GM23248 (cell line): ENCODE measurements at regions not wholly inside any gene's neighbourhood (a gene's known extent, or its start where the extent isn't known, plus 50 kb on each side); places are given as distances from the start of the nearest gene placed in this dataset.

Source experiments
- DNase-seq: peaks from one replicate; pipeline ENCODE4 v3.0.0-alpha.2; 2015
- H2AFZ ChIP-seq: fragments of 200-600 bp; sonication (generic); 2 replicates; pipeline ENCODE4 v1.6.1; 2016; ENCODE audit warnings: antibody characterized with exemption
- H3F3A ChIP-seq: fragments of 200-600 bp; sonication (generic); 2 replicates; pipeline ENCODE4 v1.6.1; 2016; ENCODE audit warnings: mild to moderate bottlenecking, antibody characterized with exemption, mixed run types; ENCODE audit not compliant: insufficient read depth
- H3K27ac ChIP-seq: fragments of 200-600 bp; sonication (generic); 2 replicates; pipeline ENCODE4 v1.5.1; 2016; ENCODE audit warnings: mild to moderate bottlenecking
- H3K27me3 ChIP-seq: fragments of 200-600 bp; sonication (generic); replicated peaks from 2 replicates; pipeline ENCODE4 v1.6.1; 2016; ENCODE audit warnings: mild to moderate bottlenecking; ENCODE audit not compliant: insufficient read depth
- H3K36me3 ChIP-seq: fragments of 200-600 bp; sonication (generic); 2 replicates; pipeline ENCODE4 v1.6.1; 2016; ENCODE audit warnings: low read depth, mild to moderate bottlenecking
- H3K4me1 ChIP-seq: fragments of 200-600 bp; sonication (generic); 2 replicates; pipeline ENCODE4 v1.6.1; 2016; ENCODE audit warnings: mild to moderate bottlenecking; ENCODE audit not compliant: insufficient read depth
- H3K4me2 ChIP-seq: fragments of 200-600 bp; sonication (generic); one replicate; pipeline ENCODE4 v1.6.1; 2016; ENCODE audit warnings: mild to moderate bottlenecking; ENCODE audit not compliant: unreplicated experiment
- H3K4me3 ChIP-seq: fragments of 200-600 bp; sonication (generic); 2 replicates; pipeline ENCODE4 v1.5.1; 2016; ENCODE audit warnings: mild to moderate bottlenecking
- H3K79me2 ChIP-seq: fragments of 200-600 bp; sonication (generic); 2 replicates; pipeline ENCODE4 v1.6.1; 2016; ENCODE audit warnings: mild to moderate bottlenecking; ENCODE audit not compliant: insufficient read depth
- H3K9ac ChIP-seq: fragments of 200-600 bp; sonication (generic); 2 replicates; pipeline ENCODE4 v1.6.1; 2016; ENCODE audit warnings: mild to moderate bottlenecking
- H3K9me2 ChIP-seq: fragments of 200-600 bp; sonication (generic); 2 replicates; pipeline ENCODE4 v1.6.1; 2016; ENCODE audit warnings: mixed run types, mild to moderate bottlenecking, moderate library complexity; ENCODE audit not compliant: insufficient read depth
- H3K9me3 ChIP-seq: fragments of 200-600 bp; sonication (generic); one replicate; pipeline ENCODE4 v1.6.1; 2017; ENCODE audit warnings: low read depth
- H4K20me1 ChIP-seq: fragments of 200-600 bp; sonication (generic); 2 replicates; pipeline ENCODE4 v1.6.0; 2016; ENCODE audit not compliant: insufficient read depth
- EZH2 ChIP-seq: fragments of 200-600 bp; sonication (generic); IDR thresholded peaks from 2 replicates; pipeline ENCODE4 v1.6.1; 2018; ENCODE audit warnings: antibody characterized with exemption, mild to moderate bottlenecking; ENCODE audit not compliant: insufficient read depth, poor library complexity, severe bottlenecking
- EZH2phosphoT487 ChIP-seq: fragments of 200-600 bp; sonication (generic); IDR thresholded peaks from 2 replicates; pipeline ENCODE4 v1.6.1; 2018; ENCODE audit warnings: antibody characterized with exemption, moderate library complexity, mild to moderate bottlenecking, low read depth; ENCODE audit not compliant: insufficient read depth
- WGBS, 2 experiments: methylation state at CpG; one replicate each; pipeline ENCODE4 v1.1.6; 2015 to 2017; ENCODE audit warnings: low lambda C conversion rate in 2 of 2, low coverage in 1 of 2; ENCODE audit errors: missing lambda C conversion rate in 2 of 2; 5-methylcytosine and 5-hydroxymethylcytosine counted together
- in situ Hi-C: fragments of 300-500 bp; cut with MboI; formaldehyde crosslinking; loops from 2 replicates; pipeline ENCODE4 v1.15.0; 2020

GRCh38 chr3:165622356-165622755 lies 214.9 kb downstream of the BCHE start:
- no peak overlapping the region for H3K4me3 ChIP-seq
- H3K79me2 ChIP-seq, result no peaks in the 10 kb centered on the region
- in situ Hi-C loops, result no loop called here
- no peak overlapping the region for H3K27ac ChIP-seq
- 80 to 100% methylated on average over 2 of the region's 2 CpGs for WGBS, 2 experiments
- H3K9ac ChIP-seq, result no peak overlapping the region
- no peaks in the 10 kb centered on the region for H3K4me1 ChIP-seq
- H3F3A ChIP-seq, result no peaks in the 10 kb centered on the region
- H3K9me2 ChIP-seq, result no peaks in the 10 kb centered on the region
- no peak overlapping the region for H2AFZ ChIP-seq
- H3K9me3 ChIP-seq, result no peaks in the 10 kb centered on the region
- no peaks in the 10 kb centered on the region for H3K27me3 ChIP-seq
- no peak for TF ChIP-seq EZH2phosphoT487
- no peak for TF ChIP-seq EZH2
- no peaks in the 10 kb centered on the region for H4K20me1 ChIP-seq
- no peak for DNase-seq
- no peaks in the 10 kb centered on the region for H3K36me3 ChIP-seq
- H3K4me2 ChIP-seq, result no peak overlapping the region

GRCh38 chr3:165619069-165619468 lies 218.2 kb downstream of the BCHE start:
- Histone ChIP-seq H3K4me1 (no peaks in the 10 kb centered on the region), H3K9ac (no peak overlapping the region)
- TF ChIP-seq EZH2phosphoT487 (no peak), EZH2 (no peak)

GRCh38 chr3:165617134-165617533 lies 220.1 kb downstream of the BCHE start:
- Histone ChIP-seq H3F3A (no peaks in the 10 kb centered on the region), H3K4me2 (no peak overlapping the region), H3K9ac (no peak overlapping the region), H3K9me2 (no peaks in the 10 kb centered on the region), H3K36me3 (no peaks in the 10 kb centered on the region), H3K4me3 (no peak overlapping the region), H4K20me1 (no peaks in the 10 kb centered on the region), H3K4me1 (no peaks in the 10 kb centered on the region), H3K27me3 (no peaks in the 10 kb centered on the region), H3K27ac (no peak overlapping the region), H3K79me2 (no peaks in the 10 kb centered on the region), H3K9me3 (peaks cover 3% of the 10 kb centered on the region), H2AFZ (no peak overlapping the region)
- TF ChIP-seq EZH2 (no peak), EZH2phosphoT487 (no peak)
- DNase-seq, result no peak
- in situ Hi-C loops, result no loop called here

More at GRCh38 chr3:165619069-165619468, 218.2 kb downstream of the BCHE start:
- Histone ChIP-seq H3F3A (no peaks in the 10 kb centered on the region), H3K27ac (no peak overlapping the region), H3K27me3 (no peaks in the 10 kb centered on the region), H3K9me2 (no peaks in the 10 kb centered on the region), H4K20me1 (no peaks in the 10 kb centered on the region), H3K9me3 (no peaks in the 10 kb centered on the region), H3K4me2 (no peak overlapping the region), H3K79me2 (no peaks in the 10 kb centered on the region), H3K36me3 (no peaks in the 10 kb centered on the region), H3K4me3 (no peak overlapping the region), H2AFZ (no peak overlapping the region)
- 16 to 17% methylated on average over 2 of the region's 2 CpGs for WGBS, 2 experiments
- in situ Hi-C loops, result no loop called here
- DNase-seq, result no peak

- WGBS, 2 experiments, result 43 to 47% methylated on average over 1 of the region's 1 CpG
- no peaks in the 10 kb centered on the region for H3K9me2 ChIP-seq
- no peak for TF ChIP-seq EZH2phosphoT487
- TF ChIP-seq EZH2, result no peak
- H4K20me1 ChIP-seq, result no peaks in the 10 kb centered on the region
- in situ Hi-C loops, result no loop called here
- H3K27me3 ChIP-seq, result no peaks in the 10 kb centered on the region
- H3K27ac ChIP-seq, result no peak overlapping the region
- no peaks in the 10 kb centered on the region for H3F3A ChIP-seq
- no peak overlapping the region for H3K9ac ChIP-seq
- H3K79me2 ChIP-seq, result no peaks in the 10 kb centered on the region
- no peak overlapping the region for H3K4me3 ChIP-seq
- H3K9me3 ChIP-seq, result peaks cover 3% of the 10 kb centered on the region
- H3K4me1 ChIP-seq, result no peaks in the 10 kb centered on the region
- no peak overlapping the region for H2AFZ ChIP-seq
- DNase-seq, result no peak
- H3K36me3 ChIP-seq, result no peaks in the 10 kb centered on the region
- H3K4me2 ChIP-seq, result no peak overlapping the region
Measured at GRCh38 chr3:165614337-165614736, 222.9 kb downstream of the BCHE start.

- in situ Hi-C loops, result no loop called here
- Histone ChIP-seq H3K4me3 (no peak overlapping the region), H3F3A (no peaks in the 10 kb centered on the region), H3K27me3 (no peaks in the 10 kb centered on the region), H3K9me2 (no peaks in the 10 kb centered on the region), H3K27ac (no peak overlapping the region), H2AFZ (no peak overlapping the region), H4K20me1 (no peaks in the 10 kb centered on the region), H3K9ac (no peak overlapping the region), H3K4me1 (no peaks in the 10 kb centered on the region), H3K79me2 (no peaks in the 10 kb centered on the region), H3K36me3 (no peaks in the 10 kb centered on the region), H3K4me2 (no peak overlapping the region), H3K9me3 (peaks cover 3% of the 10 kb centered on the region)
- WGBS, 2 experiments, result 33 to 35% methylated on average over 4 of the region's 4 CpGs
- no peak for DNase-seq
- TF ChIP-seq EZH2phosphoT487 (no peak), EZH2 (no peak)
Measured at GRCh38 chr3:165613014-165613413, 224.2 kb downstream of the BCHE start.
